ENCODE measurements at regions not wholly inside any gene's neighbourhood (a gene's known extent, or its start where the extent isn't known, plus 50 kb on each side); places are given as distances from the start of the nearest gene placed in this dataset.

DNA sequence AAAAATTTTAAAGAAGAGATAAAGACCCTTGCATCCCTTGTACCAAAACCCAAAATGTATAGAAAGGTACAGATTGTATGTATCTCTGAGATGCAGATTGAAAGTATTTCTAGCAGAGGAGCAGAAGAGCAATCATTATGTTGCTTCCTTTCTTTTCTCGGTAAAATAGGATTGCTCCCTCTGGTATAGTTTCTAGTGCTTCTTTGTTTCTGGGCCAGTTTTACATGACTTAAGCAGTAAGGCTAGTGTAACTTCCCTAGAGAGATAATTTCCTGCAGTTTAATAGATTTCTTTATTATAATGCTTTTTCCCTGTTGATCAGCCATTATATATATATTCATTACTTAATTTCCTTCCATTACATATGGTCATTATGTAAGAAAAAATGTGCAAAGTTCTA lies 496.2 kb upstream of the RGS18 start:
- Histone ChIP-seq H3K27ac (no peak overlapping the region), H3K79me2 (no peaks in the 10 kb centered on the region)

DNA sequence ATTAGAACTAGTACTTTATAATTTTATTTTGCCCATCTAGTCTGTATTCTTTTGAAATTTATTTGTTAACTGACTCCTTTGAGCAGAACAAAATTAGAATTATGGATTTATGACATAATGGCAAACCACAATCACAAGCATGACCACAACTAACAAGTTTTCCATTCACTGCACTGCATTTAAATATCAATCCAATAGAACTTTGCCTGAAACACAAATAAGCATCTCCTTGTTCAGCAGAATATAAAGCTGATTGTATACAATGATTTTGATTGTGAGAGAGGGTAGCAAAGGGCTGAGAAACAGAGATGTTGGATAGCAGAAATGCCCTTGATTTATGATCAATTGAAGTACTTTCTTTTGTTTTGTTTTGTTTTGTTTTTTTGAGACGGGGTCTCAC lies 495.5 kb upstream of the RGS18 start:
- no peak overlapping the region for H2AFZ ChIP-seq
- no peak for TF ChIP-seq CTCF (IDR thresholded peaks at IDR 0.05; ENCODE audit: poor library complexity)
- no peak for TF ChIP-seq EZH2 (IDR thresholded peaks at IDR 0.05; ENCODE audit: borderline replicate concordance)
- no peak for TF ChIP-seq EZH2phosphoT487 (IDR thresholded peaks at IDR 0.05; ENCODE audit: low read depth, severe bottlenecking, unreplicated experiment)
- no peaks in the 10 kb centered on the region for H3K4me1 ChIP-seq (ENCODE audit: insufficient read depth)
- H3K9me2 ChIP-seq (replicated peaks; ENCODE audit: insufficient read depth), result no peaks in the 10 kb centered on the region
- no peaks in the 10 kb centered on the region for H3K27me3 ChIP-seq
- 88% methylated on average over 1 of the region's 1 CpG for WGBS (ENCODE audit: low lambda C conversion rate, missing lambda C conversion rate)
- no peaks in the 10 kb centered on the region for H3K36me3 ChIP-seq (replicated peaks; ENCODE audit: insufficient read depth, low read depth)
- no peak overlapping the region for H3K4me2 ChIP-seq
- no peak overlapping the region for H3K4me3 ChIP-seq
- no peaks in the 10 kb centered on the region for H3K9me3 ChIP-seq (ENCODE audit: low read depth)
- H4K20me1 ChIP-seq (ENCODE audit: insufficient read depth, poor library complexity, severe bottlenecking), result no peaks in the 10 kb centered on the region
- DNase-seq (ENCODE audit: low spot score), result no peak
- H3K79me2 ChIP-seq, result no peaks in the 10 kb centered on the region
- H3K27ac ChIP-seq, result no peak overlapping the region

More for the DNA sequence above, 496.2 kb upstream of the RGS18 start:
- H2AFZ ChIP-seq, result no peak overlapping the region
- H4K20me1 ChIP-seq (ENCODE audit: insufficient read depth, poor library complexity, severe bottlenecking), result no peaks in the 10 kb centered on the region
- no peak overlapping the region for H3K4me3 ChIP-seq
- H3K27me3 ChIP-seq, result no peaks in the 10 kb centered on the region
- H3K9me2 ChIP-seq (replicated peaks; ENCODE audit: insufficient read depth), result no peaks in the 10 kb centered on the region
- no peaks in the 10 kb centered on the region for H3K9me3 ChIP-seq (ENCODE audit: low read depth)
- DNase-seq (ENCODE audit: low spot score), result no peak
- TF ChIP-seq EZH2phosphoT487 (IDR thresholded peaks at IDR 0.05; ENCODE audit: low read depth, severe bottlenecking, unreplicated experiment), result no peak
- TF ChIP-seq EZH2 (IDR thresholded peaks at IDR 0.05; ENCODE audit: borderline replicate concordance), result no peak
- TF ChIP-seq CTCF (IDR thresholded peaks at IDR 0.05; ENCODE audit: poor library complexity), result no peak
- H3K4me2 ChIP-seq, result no peak overlapping the region
- WGBS (ENCODE audit: low lambda C conversion rate, missing lambda C conversion rate), result 83% methylated on average over 1 of the region's 1 CpG
- H3K36me3 ChIP-seq (replicated peaks; ENCODE audit: insufficient read depth, low read depth), result no peaks in the 10 kb centered on the region
- H3K4me1 ChIP-seq (ENCODE audit: insufficient read depth), result no peaks in the 10 kb centered on the region

GRCh38 chr1:191668525-191668924 lies 489.7 kb upstream of the RGS18 start:
- no peak overlapping the region for H3K4me3 ChIP-seq
- H3K27ac ChIP-seq, result no peak overlapping the region
- no peaks in the 10 kb centered on the region for H3K9me2 ChIP-seq (replicated peaks; ENCODE audit: insufficient read depth)
- H3K9me3 ChIP-seq (ENCODE audit: low read depth), result no peaks in the 10 kb centered on the region
- H2AFZ ChIP-seq, result no peak overlapping the region
- no peak for DNase-seq (ENCODE audit: low spot score)
- 85% methylated on average over 5 of the region's 5 CpGs for WGBS (ENCODE audit: low lambda C conversion rate, missing lambda C conversion rate)
- H3K27me3 ChIP-seq, result no peaks in the 10 kb centered on the region
- TF ChIP-seq EZH2phosphoT487 (IDR thresholded peaks at IDR 0.05; ENCODE audit: low read depth, severe bottlenecking, unreplicated experiment) (no peak), EZH2 (IDR thresholded peaks at IDR 0.05; ENCODE audit: borderline replicate concordance) (no peak), CTCF (IDR thresholded peaks at IDR 0.05; ENCODE audit: poor library complexity) (no peak)
- no peaks in the 10 kb centered on the region for H3K79me2 ChIP-seq
- no peaks in the 10 kb centered on the region for H3K4me1 ChIP-seq (ENCODE audit: insufficient read depth)
- H4K20me1 ChIP-seq (ENCODE audit: insufficient read depth, poor library complexity, severe bottlenecking), result no peaks in the 10 kb centered on the region
- no peak overlapping the region for H3K4me2 ChIP-seq
- H3K36me3 ChIP-seq (replicated peaks; ENCODE audit: insufficient read depth, low read depth), result no peaks in the 10 kb centered on the region

DNA sequence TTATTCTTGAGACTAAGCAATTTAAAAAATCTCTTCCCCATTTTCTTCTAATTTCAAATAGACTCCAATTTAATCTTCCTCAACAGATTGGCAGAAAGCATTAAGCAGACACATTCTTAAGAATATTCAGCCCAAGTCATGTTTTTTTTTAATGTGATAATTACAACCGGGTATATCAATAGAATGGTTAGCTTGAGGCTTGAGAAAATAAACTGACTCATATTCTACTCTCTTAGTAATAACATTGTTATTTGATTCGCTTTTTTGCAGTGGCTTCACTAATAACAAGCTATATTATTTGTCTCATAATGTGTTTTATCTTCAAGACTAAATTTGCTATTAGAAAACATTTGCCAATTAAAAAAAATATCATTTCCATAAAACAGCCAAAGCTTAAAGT lies 488.6 kb upstream of the RGS18 start:
- no peak overlapping the region for H3K4me3 ChIP-seq
- H3K27ac ChIP-seq, result no peak overlapping the region
- no peak overlapping the region for H2AFZ ChIP-seq
- H3K27me3 ChIP-seq, result no peaks in the 10 kb centered on the region
- DNase-seq (ENCODE audit: low spot score), result no peak
- H3K9me3 ChIP-seq (ENCODE audit: low read depth), result no peaks in the 10 kb centered on the region
- 89% methylated on average over 2 of the region's 2 CpGs for WGBS (ENCODE audit: low lambda C conversion rate, missing lambda C conversion rate)
- H3K4me2 ChIP-seq, result no peak overlapping the region
- no peaks in the 10 kb centered on the region for H3K9me2 ChIP-seq (replicated peaks; ENCODE audit: insufficient read depth)
- no peak for TF ChIP-seq EZH2 (IDR thresholded peaks at IDR 0.05; ENCODE audit: borderline replicate concordance)
- no peak for TF ChIP-seq CTCF (IDR thresholded peaks at IDR 0.05; ENCODE audit: poor library complexity)
- TF ChIP-seq EZH2phosphoT487 (IDR thresholded peaks at IDR 0.05; ENCODE audit: low read depth, severe bottlenecking, unreplicated experiment), result no peak
- H4K20me1 ChIP-seq (ENCODE audit: insufficient read depth, poor library complexity, severe bottlenecking), result no peaks in the 10 kb centered on the region
- H3K36me3 ChIP-seq (replicated peaks; ENCODE audit: insufficient read depth, low read depth), result no peaks in the 10 kb centered on the region
- no peaks in the 10 kb centered on the region for H3K79me2 ChIP-seq
- no peaks in the 10 kb centered on the region for H3K4me1 ChIP-seq (ENCODE audit: insufficient read depth)
